Keratinocyte (primary cell): ENCODE measurements at regions not wholly inside any gene's neighbourhood (a gene's known extent, or its start where the extent isn't known, plus 50 kb on each side); places are given as distances from the start of the nearest gene placed in this dataset.

ENCODE experiments used
- CTCF ChIP-seq, 3 experiments: IDR thresholded peaks in 1 of 3; conservative IDR thresholded peaks in 1 of 3; optimal IDR thresholded peaks in 1 of 3; 2 replicates in 2 of 3; 3 replicates in 1 of 3; pipeline versions ENCODE3 to v1.5.1; 2011; ENCODE audit warnings: low read length in 3 of 3, mild to moderate bottlenecking in 3 of 3, moderate library complexity in 2 of 3, control low read depth in 1 of 3, inconsistent platforms in 1 of 3; ENCODE audit not compliant: insufficient read depth in 2 of 3; ENCODE audit errors: extremely low read depth in 1 of 3
- EZH2 ChIP-seq: IDR thresholded peaks from one replicate; pipeline ENCODE4 v1.6.1; 2012; ENCODE audit warnings: inconsistent platforms, mild to moderate bottlenecking, low read length, moderate library complexity

DNA sequence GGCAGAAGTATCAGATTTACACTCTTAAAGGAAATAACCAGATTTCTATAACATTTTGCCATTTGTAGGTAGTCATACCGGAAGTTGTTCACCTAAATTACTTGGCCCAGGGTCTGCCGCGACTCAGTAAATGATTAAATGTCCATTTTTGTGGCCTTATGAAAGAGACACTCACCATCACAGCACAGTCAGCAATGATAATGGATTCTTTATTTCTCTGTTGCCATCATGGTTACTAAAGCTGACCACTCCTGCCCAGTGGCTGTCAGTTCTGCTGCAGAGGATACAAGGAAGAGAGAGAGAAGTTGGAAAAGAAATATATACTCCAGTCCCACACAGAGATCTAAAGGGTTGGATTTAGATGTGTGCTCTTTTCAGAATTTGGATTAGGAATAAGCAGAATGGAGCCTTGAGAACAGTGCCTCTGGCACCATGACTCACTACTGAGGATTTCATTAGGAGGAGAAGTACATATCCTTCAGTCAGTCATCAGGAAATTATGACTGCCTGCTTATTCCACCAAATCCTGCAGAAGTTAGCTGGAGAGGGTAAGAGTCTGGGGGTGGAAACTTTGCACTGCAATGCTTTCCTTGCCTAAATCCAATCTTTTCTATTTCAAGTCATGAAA is 72.8 kb upstream of the EFNA5 start:
- TF ChIP-seq CTCF (optimal IDR thresholded peaks at IDR 0.05 in 1 of 3, IDR thresholded peaks at IDR 0.05 in 1 of 3, conservative IDR thresholded peaks at IDR 0.05 in 1 of 3; ENCODE audit: extremely low read depth in 1 of 3, insufficient read depth in 2 of 3, low read length in 3 of 3), result no peak
- no peak for TF ChIP-seq EZH2
